ENCODE measurements at regions not wholly inside any gene's neighbourhood (a gene's known extent, or its start where the extent isn't known, plus 50 kb on each side); places are given as distances from the start of the nearest gene placed in this dataset.
A peak's percentile ranks its signal among the peaks of the same experiment; 100 is the strongest.
"Not testable (repeated sequence)": the region's sequence is repeated elsewhere in the genome, so short reads cannot be mapped to it uniquely, and the experiment has no call there.

- Histone ChIP-seq H3K4me1 (replicated peaks in 1 of 2) (no peaks in the 10 kb centered on the region), H3K27ac (no peak overlapping the region), H3K4me3 (no peak overlapping the region)
- 17 to 100% (median 82%) methylated on average over 1 to 4 of the region's 4 CpGs; no CpG with 5 or more reads in 2 of the 10 experiments for WGBS, 10 experiments
- ATAC-seq (replicated peaks in 6 of 8): no peak
- in situ Hi-C loops (cut with MboI; ENCODE audit: low pct_unique_long_range_greater_than_20kb in 2 of 9, low sequenced_read_pairs in 9 of 9, unreplicated experiment in 9 of 9): no loop called here
Observed at GRCh38 chr14:76698191-76698590, 63.1 kb upstream of the VASH1 start.

GRCh38 chr14:76698631-76699030, 62.6 kb upstream of the VASH1 start:
- WGBS, 10 experiments: 35 to 100% (median 68%) methylated on average over 1 to 3 of the region's 3 CpGs; no CpG with 5 or more reads in 6 of the 10 experiments
- in situ Hi-C loops (cut with MboI; ENCODE audit: low pct_unique_long_range_greater_than_20kb in 2 of 9, low sequenced_read_pairs in 9 of 9, unreplicated experiment in 9 of 9): no loop called here
- H3K27ac ChIP-seq: no peak overlapping the region
- H3K4me3 ChIP-seq: no peak overlapping the region
- no peak for ATAC-seq (replicated peaks in 6 of 8)
- H3K4me1 ChIP-seq (replicated peaks in 1 of 2): no peaks in the 10 kb centered on the region

GRCh38 chr14:76699209-76699938, 61.9 kb upstream of the VASH1 start:
- H3K4me3 ChIP-seq: no peak overlapping the region
- peak in 3 of 8 experiments; percentile 21 to 56 (median 54) for ATAC-seq (replicated peaks in 6 of 8)
- H3K4me1 ChIP-seq (replicated peaks in 1 of 2): no peaks in the 10 kb centered on the region
- WGBS, 10 experiments: 0 to 86% (median 64%) methylated on average over 1 to 6 of the region's 6 CpGs
- in situ Hi-C loops (cut with MboI; ENCODE audit: low pct_unique_long_range_greater_than_20kb in 2 of 9, low sequenced_read_pairs in 9 of 9, unreplicated experiment in 9 of 9): no loop called here
- H3K27ac ChIP-seq: no peak overlapping the region

GRCh38 chr14:76699939-76700590, 61.2 kb upstream of the VASH1 start:
- no peak overlapping the region for H3K27ac ChIP-seq
- H3K4me3 ChIP-seq: no peak overlapping the region
- H3K4me1 ChIP-seq (replicated peaks in 1 of 2): no peaks in the 10 kb centered on the region
- in situ Hi-C loops (cut with MboI; ENCODE audit: low pct_unique_long_range_greater_than_20kb in 2 of 9, low sequenced_read_pairs in 9 of 9, unreplicated experiment in 9 of 9): loop anchor here in 1 of 9 experiments (10.0 kb wide), 1 partner anchor 85 kb away; no protein-coding TSS in a partner anchor
- 49 to 100% (median 82%) methylated on average over 1 to 7 of the region's 8 CpGs for WGBS, 10 experiments
- ATAC-seq (replicated peaks in 6 of 8): peak in 3 of 8 experiments; percentile 25 to 40 (median 36)

GRCh38 chr14:76701436-76701835, 59.8 kb upstream of the VASH1 start:
- Histone ChIP-seq H3K4me3 (no peak overlapping the region), H3K4me1 (replicated peaks in 1 of 2) (no peaks in the 10 kb centered on the region), H3K27ac (no peak overlapping the region)
- WGBS, 10 experiments: 3 to 91% (median 76%) methylated on average over 1 to 3 of the region's 3 CpGs; no CpG with 5 or more reads in 1 of the 10 experiments
- in situ Hi-C loops (cut with MboI; ENCODE audit: low pct_unique_long_range_greater_than_20kb in 2 of 9, low sequenced_read_pairs in 9 of 9, unreplicated experiment in 9 of 9): loop anchor here in 1 of 9 experiments (10.0 kb wide), 1 partner anchor 83 kb away; no protein-coding TSS in a partner anchor
- no peak for ATAC-seq (replicated peaks in 6 of 8)

- Histone ChIP-seq H3K4me3 (no peak overlapping the region), H3K4me1 (replicated peaks in 1 of 2) (no peaks in the 10 kb centered on the region), H3K27ac (no peak overlapping the region)
- 20 to 100% (median 60%) methylated on average over 1 to 3 of the region's 3 CpGs; no CpG with 5 or more reads in 1 of the 10 experiments for WGBS, 10 experiments
- ATAC-seq (replicated peaks in 6 of 8): no peak
- in situ Hi-C loops (cut with MboI; ENCODE audit: low pct_unique_long_range_greater_than_20kb in 2 of 9, low sequenced_read_pairs in 9 of 9, unreplicated experiment in 9 of 9): loop anchor here in 1 of 9 experiments (10.0 kb wide), 1 partner anchor 83 kb away; no protein-coding TSS in a partner anchor
Observed at GRCh38 chr14:76701981-76702380, 59.3 kb upstream of the VASH1 start.

- in situ Hi-C loops (cut with MboI; ENCODE audit: low pct_unique_long_range_greater_than_20kb in 2 of 9, low sequenced_read_pairs in 9 of 9, unreplicated experiment in 9 of 9): loop anchor here in 1 of 9 experiments (10.0 kb wide), 1 partner anchor 80 kb away; no protein-coding TSS in a partner anchor
- H3K4me3 ChIP-seq: no peak overlapping the region
- WGBS, 10 experiments: 20 to 97% (median 95%) methylated on average over 1 to 5 of the region's 6 CpGs; no CpG with 5 or more reads in 7 of the 10 experiments
- no peaks in the 10 kb centered on the region for H3K4me1 ChIP-seq (replicated peaks in 1 of 2)
- no peak for ATAC-seq (replicated peaks in 6 of 8)
- H3K27ac ChIP-seq: no peak overlapping the region
Observed at GRCh38 chr14:76705214-76705613, 56.1 kb upstream of the VASH1 start.

GRCh38 chr14:76706207-76706606, 55.1 kb upstream of the VASH1 start:
- ATAC-seq (replicated peaks in 6 of 8); H3K4me3 ChIP-seq; H3K27ac ChIP-seq; H3K4me1 ChIP-seq (replicated peaks in 1 of 2): not testable (repeated sequence)
- in situ Hi-C loops (cut with MboI; ENCODE audit: low pct_unique_long_range_greater_than_20kb in 2 of 9, low sequenced_read_pairs in 9 of 9, unreplicated experiment in 9 of 9): loop anchor here in 1 of 9 experiments (10.0 kb wide), 1 partner anchor 79 kb away; no protein-coding TSS in a partner anchor
- WGBS, 10 experiments: 71% methylated on average over 1 of the region's 2 CpGs; no CpG with 5 or more reads in 9 of the 10 experiments

- Histone ChIP-seq H3K4me3 (no peak overlapping the region), H3K4me1 (replicated peaks in 1 of 2) (no peaks in the 10 kb centered on the region), H3K27ac (no peak overlapping the region)
- in situ Hi-C loops (cut with MboI; ENCODE audit: low pct_unique_long_range_greater_than_20kb in 2 of 9, low sequenced_read_pairs in 9 of 9, unreplicated experiment in 9 of 9): loop anchor here in 1 of 9 experiments (10.0 kb wide), 1 partner anchor 78 kb away; no protein-coding TSS in a partner anchor
- WGBS, 10 experiments: 95% methylated on average over 4 to 8 of the region's 29 CpGs; no CpG with 5 or more reads in 8 of the 10 experiments
- ATAC-seq (replicated peaks in 6 of 8): no peak
Observed at GRCh38 chr14:76706811-76707210, 54.5 kb upstream of the VASH1 start.

- Histone ChIP-seq H3K4me1 (replicated peaks in 1 of 2) (no peaks in the 10 kb centered on the region), H3K4me3 (no peak overlapping the region), H3K27ac (no peak overlapping the region)
- peak in 3 of 8 experiments; percentile 50 to 80 (median 64) for ATAC-seq (replicated peaks in 6 of 8)
- 33 to 94% (median 81%) methylated on average over 2 to 6 of the region's 6 CpGs; no CpG with 5 or more reads in 1 of the 10 experiments for WGBS, 10 experiments
- in situ Hi-C loops (cut with MboI; ENCODE audit: low pct_unique_long_range_greater_than_20kb in 2 of 9, low sequenced_read_pairs in 9 of 9, unreplicated experiment in 9 of 9): loop anchor here in 1 of 9 experiments (10.0 kb wide), 1 partner anchor 77 kb away; no protein-coding TSS in a partner anchor
Observed at GRCh38 chr14:76708028-76708427, 53.2 kb upstream of the VASH1 start.

- in situ Hi-C loops (cut with MboI; ENCODE audit: low pct_unique_long_range_greater_than_20kb in 2 of 9, low sequenced_read_pairs in 9 of 9, unreplicated experiment in 9 of 9): loop anchor here in 1 of 9 experiments (10.0 kb wide), 1 partner anchor 76 kb away; no protein-coding TSS in a partner anchor
- no peaks in the 10 kb centered on the region for H3K4me1 ChIP-seq (replicated peaks in 1 of 2)
- no peak for ATAC-seq (replicated peaks in 6 of 8)
- WGBS, 10 experiments: 56 to 100% (median 85%) methylated on average over 1 to 7 of the region's 8 CpGs; no CpG with 5 or more reads in 4 of the 10 experiments
- H3K27ac ChIP-seq: no peak overlapping the region
- no peak overlapping the region for H3K4me3 ChIP-seq
Observed at GRCh38 chr14:76708771-76709170, 52.5 kb upstream of the VASH1 start.

- in situ Hi-C loops (cut with MboI; ENCODE audit: low pct_unique_long_range_greater_than_20kb in 2 of 9, low sequenced_read_pairs in 9 of 9, unreplicated experiment in 9 of 9): no loop called here
- 0 to 57% (median 38%) methylated on average over 1 to 13 of the region's 13 CpGs; no CpG with 5 or more reads in 1 of the 10 experiments for WGBS, 10 experiments
- no peak overlapping the region for H3K4me3 ChIP-seq
- ATAC-seq (replicated peaks in 6 of 8): peak in 5 of 8 experiments; percentile 45 to 69 (median 58)
- H3K4me1 ChIP-seq (replicated peaks in 1 of 2): peaks cover 0 to 1% of the 10 kb centered on the region in 2 donors
- no peak overlapping the region for H3K27ac ChIP-seq
Observed at GRCh38 chr14:76710056-76711010, 50.9 kb upstream of the VASH1 start.

Data from motor neuron (in vitro differentiated cells).